Mesendoderm (in vitro differentiated cells): ENCODE measurements at regions not wholly inside any gene's neighbourhood (a gene's known extent, or its start where the extent isn't known, plus 50 kb on each side); places are given as distances from the start of the nearest gene placed in this dataset.
A peak's percentile ranks its signal among the peaks of the same experiment; 100 is the strongest.

Experiments used
- DNase-seq: peaks from one replicate; pipeline ENCODE4 v3.0.0; 2013
- H2AK5ac ChIP-seq: 2 replicates; pipeline ENCODE4 v1.6.1; 2013; ENCODE audit warnings: low read length, inconsistent platforms
- H2BK120ac ChIP-seq: 2 replicates; pipeline ENCODE4 v1.6.1; 2013; ENCODE audit warnings: low read depth, mild to moderate bottlenecking, low read length, moderate library complexity, mixed read lengths
- H2BK15ac ChIP-seq: replicated peaks from 2 replicates; pipeline ENCODE4 v1.6.1; 2013; ENCODE audit warnings: low read depth, mild to moderate bottlenecking, moderate library complexity
- H2BK5ac ChIP-seq: 2 replicates; pipeline ENCODE4 v1.6.1; 2013; ENCODE audit warnings: low read length, inconsistent platforms
- H3K18ac ChIP-seq: 2 replicates; pipeline ENCODE4 v1.6.1; 2013; ENCODE audit warnings: mild to moderate bottlenecking, low read length, mixed read lengths
- H3K23ac ChIP-seq: one replicate; pipeline ENCODE4 v1.6.1; 2013; ENCODE audit warnings: low read length
- H3K27ac ChIP-seq: 2 replicates; pipeline ENCODE4 v1.5.1; 2013; ENCODE audit warnings: low read depth, mild to moderate bottlenecking, inconsistent platforms, low read length, moderate library complexity
- H3K27me3 ChIP-seq: 2 replicates; pipeline ENCODE4 v1.6.1; 2013; ENCODE audit warnings: low read length, control low read depth, mild to moderate bottlenecking, inconsistent platforms; ENCODE audit not compliant: insufficient read depth, poor library complexity
- H3K36me3 ChIP-seq: 2 replicates; pipeline ENCODE4 v1.6.1; 2013; ENCODE audit warnings: low read length, inconsistent platforms; ENCODE audit not compliant: control insufficient read depth, insufficient read depth
- H3K4ac ChIP-seq: one replicate; pipeline ENCODE4 v1.6.1; 2013; ENCODE audit warnings: low read depth, mild to moderate bottlenecking, low read length, moderate library complexity
- H3K4me1 ChIP-seq: 2 replicates; pipeline ENCODE4 v1.6.1; 2013; ENCODE audit warnings: low read depth, low read length, inconsistent platforms; ENCODE audit not compliant: control insufficient read depth
- H3K4me2 ChIP-seq: 2 replicates; pipeline ENCODE4 v1.6.1; 2013; ENCODE audit warnings: low read length
- H3K4me3 ChIP-seq: 2 replicates; pipeline ENCODE4 v1.5.1; 2013; ENCODE audit warnings: mild to moderate bottlenecking, low read length
- H3K56ac ChIP-seq: one replicate; pipeline ENCODE4 v1.6.1; 2013; ENCODE audit warnings: low read length
- H3K79me1 ChIP-seq: 2 replicates; pipeline ENCODE4 v1.6.1; 2013; ENCODE audit warnings: low read length, inconsistent platforms
- H3K79me2 ChIP-seq: 2 replicates; pipeline ENCODE4 v1.6.1; 2013; ENCODE audit warnings: mild to moderate bottlenecking, low read length; ENCODE audit not compliant: control insufficient read depth, insufficient read depth
- H3K9ac ChIP-seq: 2 replicates; pipeline ENCODE4 v1.6.1; 2013; ENCODE audit warnings: low read length, inconsistent platforms
- H4K5ac ChIP-seq: one replicate; pipeline ENCODE4 v1.6.1; 2013; ENCODE audit warnings: low read length
- H4K8ac ChIP-seq: one replicate; pipeline ENCODE4 v1.6.1; 2013; ENCODE audit warnings: low read depth, mild to moderate bottlenecking, control low read depth, low read length, moderate library complexity
- WGBS: extraction: QIAGEN DNeasy Blood & Tissue Kit; methylation state at CpG from one replicate; pipeline ENCODE4 v1.1.7; 2013; ENCODE audit warnings: low lambda C conversion rate, missing lambda C conversion rate; ENCODE audit not compliant: insufficient coverage; ENCODE audit errors: extremely low coverage; 5-methylcytosine and 5-hydroxymethylcytosine counted together

DNA sequence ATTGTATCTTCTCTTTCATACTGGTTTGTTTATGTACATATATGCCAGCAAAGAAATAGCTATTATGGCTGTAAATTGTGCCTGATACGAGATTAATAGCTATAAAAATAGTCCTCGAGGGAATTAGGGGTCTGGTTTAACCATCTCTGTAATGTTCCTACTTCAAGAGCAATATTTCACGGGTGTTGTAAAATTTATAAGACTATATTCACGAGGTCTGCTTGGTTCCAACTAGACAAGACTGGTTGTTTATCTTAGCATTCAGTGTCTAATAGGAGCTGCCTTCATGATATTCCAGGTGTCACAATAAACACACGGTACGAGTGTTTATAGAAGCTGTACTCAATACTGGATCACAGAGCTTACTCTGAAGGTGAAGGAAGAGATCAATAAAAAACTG is 389.9 kb downstream of the SIPA1L2 start:
- Histone ChIP-seq H3K4me2 (no peak overlapping the region), H3K79me1 (no peaks in the 10 kb centered on the region), H2BK15ac (no peak overlapping the region), H4K8ac (no peak overlapping the region), H3K27ac (no peak overlapping the region), H3K79me2 (no peaks in the 10 kb centered on the region), H4K5ac (no peak overlapping the region), H3K56ac (no peak overlapping the region), H3K36me3 (no peaks in the 10 kb centered on the region), H3K4ac (no peak overlapping the region), H3K27me3 (no peaks in the 10 kb centered on the region), H3K18ac (no peak overlapping the region), H2BK5ac (no peak overlapping the region), H3K9ac (no peak overlapping the region), H2AK5ac (no peak overlapping the region), H3K4me1 (no peaks in the 10 kb centered on the region), H2BK120ac (no peak overlapping the region), H3K23ac (no peak overlapping the region), H3K4me3 (no peak overlapping the region)
- WGBS: no CpG with 5 or more reads among the region's 6 CpGs
- no peak for DNase-seq

DNA sequence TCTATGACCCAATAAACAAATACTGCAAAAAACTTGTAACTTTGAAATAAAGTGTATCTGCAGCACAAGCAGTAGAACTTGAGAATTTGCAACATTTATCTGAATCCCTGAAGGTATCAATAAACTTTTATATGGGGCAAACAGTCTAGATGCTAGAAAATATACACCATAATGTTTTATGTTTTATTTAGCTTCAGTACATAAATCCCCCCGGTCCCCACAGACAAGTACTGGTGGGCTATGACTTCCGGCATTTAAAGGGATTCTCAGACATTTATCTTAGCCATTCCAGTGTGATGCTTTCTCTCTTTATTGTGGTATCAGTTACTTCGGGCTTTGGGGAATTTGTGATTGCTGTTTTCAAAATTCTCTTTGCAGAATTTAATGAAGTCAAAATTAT is 390.4 kb downstream of the SIPA1L2 start:
- H3K4me1 ChIP-seq: no peaks in the 10 kb centered on the region
- no peak overlapping the region for H4K8ac ChIP-seq
- H2BK15ac ChIP-seq: no peak overlapping the region
- no peaks in the 10 kb centered on the region for H3K36me3 ChIP-seq
- H3K56ac ChIP-seq: no peak overlapping the region
- H2AK5ac ChIP-seq: no peak overlapping the region
- no peaks in the 10 kb centered on the region for H3K27me3 ChIP-seq
- H3K27ac ChIP-seq: no peak overlapping the region
- no peaks in the 10 kb centered on the region for H3K79me2 ChIP-seq
- H3K4me3 ChIP-seq: no peak overlapping the region
- no peak overlapping the region for H3K4me2 ChIP-seq
- H3K79me1 ChIP-seq: no peaks in the 10 kb centered on the region
- no peak overlapping the region for H3K4ac ChIP-seq
- no peak overlapping the region for H3K23ac ChIP-seq
- H3K18ac ChIP-seq: no peak overlapping the region
- DNase-seq: no peak
- no peak overlapping the region for H2BK120ac ChIP-seq
- H2BK5ac ChIP-seq: no peak overlapping the region
- no peak overlapping the region for H4K5ac ChIP-seq
- H3K9ac ChIP-seq: no peak overlapping the region
- WGBS: no CpG with 5 or more reads among the region's 3 CpGs

DNA sequence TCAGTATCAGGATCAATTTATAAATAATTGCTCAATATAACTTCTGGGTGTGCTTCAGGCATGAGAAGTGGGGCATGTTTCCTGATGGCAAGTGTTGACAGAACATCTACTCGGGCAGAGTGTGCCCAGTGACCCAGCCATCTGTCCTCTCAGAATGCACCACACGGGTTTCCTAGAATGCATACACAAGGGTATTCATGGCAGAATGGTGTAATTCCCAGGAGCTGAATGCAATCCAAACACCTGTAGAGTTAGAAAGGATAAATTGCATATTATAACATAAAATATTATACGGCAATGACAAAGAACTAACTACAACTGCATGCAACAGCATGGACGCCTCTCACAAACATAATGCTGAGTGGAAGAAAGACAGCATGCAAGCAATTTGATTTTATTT is 391.9 kb downstream of the SIPA1L2 start:
- H3K4ac ChIP-seq: no peak overlapping the region
- no peaks in the 10 kb centered on the region for H3K4me1 ChIP-seq
- H3K79me1 ChIP-seq: no peaks in the 10 kb centered on the region
- H3K4me2 ChIP-seq: no peak overlapping the region
- H4K8ac ChIP-seq: no peak overlapping the region
- H2BK5ac ChIP-seq: no peak overlapping the region
- no peak for DNase-seq
- H3K27me3 ChIP-seq: no peaks in the 10 kb centered on the region
- no CpG with 5 or more reads among the region's 4 CpGs for WGBS
- no peak overlapping the region for H4K5ac ChIP-seq
- no peaks in the 10 kb centered on the region for H3K36me3 ChIP-seq
- H2BK120ac ChIP-seq: no peak overlapping the region
- no peak overlapping the region for H3K23ac ChIP-seq
- H3K79me2 ChIP-seq: no peaks in the 10 kb centered on the region
- no peak overlapping the region for H3K9ac ChIP-seq
- no peak overlapping the region for H3K18ac ChIP-seq
- H3K56ac ChIP-seq: no peak overlapping the region
- no peak overlapping the region for H3K4me3 ChIP-seq
- H2AK5ac ChIP-seq: no peak overlapping the region
- no peak overlapping the region for H2BK15ac ChIP-seq
- H3K27ac ChIP-seq: no peak overlapping the region

DNA sequence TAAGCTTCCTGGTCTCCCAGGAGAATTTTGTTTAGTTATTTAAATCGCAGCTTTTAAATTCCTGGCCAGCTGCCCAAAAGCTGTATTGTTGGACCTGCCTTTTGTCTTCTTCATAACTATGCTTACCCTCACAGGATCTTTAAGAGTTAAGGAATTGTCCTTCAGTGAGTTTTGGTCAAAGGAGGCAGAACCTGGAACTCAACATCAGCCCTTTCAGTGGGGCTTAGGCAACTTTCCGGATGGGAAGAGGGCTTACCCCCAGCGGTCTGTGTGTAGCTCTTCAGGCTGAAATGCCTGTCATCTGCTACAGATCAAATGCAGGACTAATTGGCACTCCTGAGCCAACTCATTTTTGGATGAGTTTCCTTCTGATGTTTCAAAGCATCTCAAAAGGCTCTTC is 402.6 kb downstream of the SIPA1L2 start:
- no CpG with 5 or more reads among the region's 3 CpGs for WGBS
- H2BK120ac ChIP-seq: no peak overlapping the region

DNA sequence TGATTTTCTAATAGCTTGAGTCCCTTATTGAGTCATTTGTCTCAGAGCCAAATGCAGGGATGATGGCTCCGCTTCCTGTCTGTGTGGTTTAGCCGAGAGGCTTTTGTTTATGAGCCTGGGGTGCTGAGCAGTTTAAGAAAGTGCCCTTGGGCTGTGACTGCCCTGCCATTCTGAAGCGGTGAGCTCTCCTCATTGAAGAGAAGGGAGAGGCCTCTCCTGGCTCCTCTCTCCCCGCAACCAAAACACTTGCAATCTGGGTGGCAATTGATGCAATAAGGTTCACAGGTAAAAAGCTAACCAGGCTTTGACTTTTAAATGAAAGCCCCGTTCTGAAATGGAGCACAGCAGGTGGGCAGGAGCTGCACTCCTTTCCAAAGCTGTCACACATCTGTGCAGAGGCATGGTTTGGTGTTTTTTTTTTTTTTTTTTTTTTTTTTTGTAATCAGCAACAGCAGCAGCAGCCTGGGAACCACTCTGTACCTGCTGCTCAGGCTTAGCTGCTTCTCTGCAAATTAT is 403.7 kb downstream of the SIPA1L2 start:
- Histone ChIP-seq H3K56ac (peak overlapping the region; percentile 17), H3K27ac (no peak overlapping the region), H3K4ac (no peak overlapping the region), H3K4me3 (no peak overlapping the region), H2BK5ac (no peak overlapping the region), H2BK15ac (no peak overlapping the region), H3K36me3 (no peaks in the 10 kb centered on the region), H3K4me2 (no peak overlapping the region), H3K27me3 (no peaks in the 10 kb centered on the region), H3K79me1 (no peaks in the 10 kb centered on the region), H4K5ac (no peak overlapping the region), H4K8ac (peak overlapping the region; percentile 39), H2BK120ac (no peak overlapping the region), H3K4me1 (peaks cover 4% of the 10 kb centered on the region), H3K9ac (no peak overlapping the region), H2AK5ac (no peak overlapping the region), H3K23ac (no peak overlapping the region), H3K79me2 (no peaks in the 10 kb centered on the region), H3K18ac (no peak overlapping the region)
- WGBS: no CpG with 5 or more reads among the region's 5 CpGs
- DNase-seq: peak; percentile 89

More for the DNA sequence above, 402.6 kb downstream of the SIPA1L2 start:
- Histone ChIP-seq H3K4me1 (peaks cover 4% of the 10 kb centered on the region), H3K27ac (no peak overlapping the region), H3K23ac (no peak overlapping the region), H3K36me3 (no peaks in the 10 kb centered on the region), H3K4me2 (no peak overlapping the region), H4K5ac (no peak overlapping the region), H3K9ac (no peak overlapping the region), H4K8ac (no peak overlapping the region), H3K56ac (peak overlapping the region; percentile 53), H3K4me3 (no peak overlapping the region), H2BK5ac (no peak overlapping the region), H3K79me1 (no peaks in the 10 kb centered on the region), H2BK15ac (no peak overlapping the region), H3K4ac (no peak overlapping the region), H3K27me3 (no peaks in the 10 kb centered on the region), H3K18ac (no peak overlapping the region), H2AK5ac (no peak overlapping the region), H3K79me2 (no peaks in the 10 kb centered on the region)
- peak; percentile 34 for DNase-seq
